BLaER1 (cell line): ENCODE measurements at regions not wholly inside any gene's neighbourhood (a gene's known extent, or its start where the extent isn't known, plus 50 kb on each side); places are given as distances from the start of the nearest gene placed in this dataset.

Experiments
- H3K27ac ChIP-seq: shearing (Covaris generic); formaldehyde crosslinking; 2 replicates; pipeline ENCODE4 v1.8.1; 2022
- H3K27me3 ChIP-seq: shearing (Covaris generic); formaldehyde crosslinking; 2 replicates; pipeline ENCODE4 v1.8.1; 2022
- H3K36me3 ChIP-seq: shearing (Covaris generic); formaldehyde crosslinking; 2 replicates; pipeline ENCODE4 v1.8.1; 2022
- H3K4me1 ChIP-seq: shearing (Covaris generic); formaldehyde crosslinking; 2 replicates; pipeline ENCODE4 v1.8.1; 2022
- H3K4me2 ChIP-seq: shearing (Covaris generic); formaldehyde crosslinking; 2 replicates; pipeline ENCODE4 v1.8.1; 2022
- H3K4me3 ChIP-seq: shearing (Covaris generic); formaldehyde crosslinking; 2 replicates; pipeline ENCODE4 v1.8.1; 2022
- H3K9ac ChIP-seq: shearing (Covaris generic); formaldehyde crosslinking; 2 replicates; pipeline ENCODE4 v1.8.1; 2022
- H3K9me3 ChIP-seq: shearing (Covaris generic); formaldehyde crosslinking; 2 replicates; pipeline ENCODE4 v1.8.1; 2022
- H4K20me1 ChIP-seq: shearing (Covaris generic); formaldehyde crosslinking; 2 replicates; pipeline ENCODE4 v1.8.1; 2022
- Cebpa-rat ChIP-seq: shearing (Covaris generic); IDR thresholded peaks from 2 replicates; pipeline ENCODE4 v1.8.1; 2022

DNA sequence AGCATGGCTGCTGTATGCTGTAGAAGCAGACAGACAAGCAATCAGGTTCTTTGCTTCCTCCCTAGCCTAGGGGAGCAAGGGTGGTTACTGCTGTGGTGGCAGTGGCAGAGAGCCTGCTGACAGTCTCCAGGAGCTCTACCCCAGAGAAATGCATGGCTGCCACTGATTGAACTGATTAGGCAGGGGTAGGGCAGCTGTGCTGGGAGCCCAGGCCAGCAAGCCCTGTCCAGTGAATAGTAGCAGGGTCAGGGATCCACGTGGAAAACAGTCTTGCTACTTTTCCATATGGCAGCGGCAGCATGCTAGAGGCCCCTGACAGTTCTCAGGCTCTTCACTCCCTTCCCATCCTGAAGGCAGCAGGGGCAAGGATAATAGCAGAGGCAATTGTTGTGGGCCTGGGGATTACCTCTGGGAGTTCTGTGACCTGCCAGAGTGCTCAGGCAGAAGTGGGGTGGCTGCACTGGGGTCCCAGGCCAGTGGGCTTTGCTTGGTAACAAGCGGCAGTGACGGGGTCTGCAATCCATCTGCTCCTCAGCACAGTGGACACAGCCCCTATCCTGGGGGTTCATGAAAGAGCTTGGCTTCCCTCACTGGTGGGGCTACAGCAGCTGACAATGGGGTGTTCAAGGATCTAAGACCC is 558.8 kb upstream of the GHITM start:
- TF ChIP-seq Cebpa-rat = no peak
- no peaks in the 10 kb centered on the region for H3K36me3 ChIP-seq
- no peak overlapping the region for H3K4me2 ChIP-seq
- no peaks in the 10 kb centered on the region for H4K20me1 ChIP-seq
- H3K4me1 ChIP-seq = no peaks in the 10 kb centered on the region
- no peak overlapping the region for H3K9ac ChIP-seq
- H3K9me3 ChIP-seq = peaks cover 8% of the 10 kb centered on the region; the same call in 1 of the 2 replicates
- no peak overlapping the region for H3K27ac ChIP-seq
- H3K4me3 ChIP-seq = no peak overlapping the region
- no peaks in the 10 kb centered on the region for H3K27me3 ChIP-seq

DNA sequence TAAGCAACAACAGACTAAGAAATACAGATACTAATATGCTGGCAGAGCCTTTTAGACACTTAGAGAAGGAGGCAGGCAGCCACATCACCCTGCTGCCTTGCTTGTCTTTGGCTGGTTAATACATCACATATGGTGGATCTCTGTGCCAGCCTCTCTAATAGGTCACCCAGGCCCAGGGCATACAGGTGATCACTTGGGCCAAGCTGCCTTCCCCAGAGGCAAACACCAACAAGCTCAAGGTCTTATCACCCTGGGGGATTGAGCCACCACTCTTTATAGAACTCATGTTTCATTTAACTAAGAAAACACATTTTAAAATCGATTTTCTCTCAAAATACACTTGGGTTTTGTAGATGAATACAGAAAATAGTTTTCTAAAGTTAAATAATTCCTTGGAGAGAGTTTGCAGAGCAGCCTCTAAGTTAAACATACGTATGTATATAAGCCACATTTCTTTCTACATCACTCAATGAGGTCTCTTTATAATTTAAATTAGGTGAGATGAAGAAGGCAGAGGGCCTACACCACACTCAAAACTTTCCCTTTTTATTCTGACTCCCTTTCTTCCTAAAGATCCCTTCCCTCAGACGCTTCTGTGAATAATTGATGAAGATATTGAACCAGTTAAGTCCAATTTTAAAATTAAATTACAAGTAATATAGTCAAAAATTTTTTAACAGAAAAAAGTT is 556.8 kb upstream of the GHITM start:
- H3K36me3 ChIP-seq = no peaks in the 10 kb centered on the region
- TF ChIP-seq Cebpa-rat = no peak
- H3K27me3 ChIP-seq = no peaks in the 10 kb centered on the region
- H3K9ac ChIP-seq = no peak overlapping the region
- no peak overlapping the region for H3K4me2 ChIP-seq
- H3K27ac ChIP-seq = no peak overlapping the region
- H3K9me3 ChIP-seq = peaks cover 2% of the 10 kb centered on the region; the same call in 1 of the 2 replicates
- H3K4me3 ChIP-seq = no peak overlapping the region
- H3K4me1 ChIP-seq = no peaks in the 10 kb centered on the region
- H4K20me1 ChIP-seq = no peaks in the 10 kb centered on the region

DNA sequence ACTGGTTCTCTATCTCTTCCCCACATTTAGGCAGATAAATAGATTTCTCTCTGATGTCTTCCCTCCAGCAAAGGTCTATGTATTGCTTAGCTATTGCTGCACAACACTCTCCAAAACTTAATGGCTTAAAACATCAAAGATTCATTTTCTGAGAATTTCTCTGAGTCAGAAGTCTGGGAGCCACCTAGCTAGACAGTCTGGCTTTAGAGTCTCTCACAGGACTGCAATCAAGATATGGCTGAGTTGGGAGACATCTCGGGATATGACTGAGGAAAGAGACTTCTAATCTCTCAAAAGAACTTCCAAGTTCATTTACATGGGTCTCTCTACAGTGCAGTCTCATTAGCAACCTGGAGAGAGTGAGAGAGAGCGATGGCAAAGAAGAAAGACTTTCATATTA is 553.6 kb upstream of the GHITM start:
- Histone ChIP-seq H3K27me3 (no peaks in the 10 kb centered on the region), H3K36me3 (no peaks in the 10 kb centered on the region), H3K4me3 (no peak overlapping the region), H3K27ac (no peak overlapping the region), H3K4me1 (no peaks in the 10 kb centered on the region), H3K9ac (no peak overlapping the region), H3K4me2 (no peak overlapping the region), H3K9me3 (no peaks in the 10 kb centered on the region), H4K20me1 (no peaks in the 10 kb centered on the region)
- TF ChIP-seq Cebpa-rat = no peak

DNA sequence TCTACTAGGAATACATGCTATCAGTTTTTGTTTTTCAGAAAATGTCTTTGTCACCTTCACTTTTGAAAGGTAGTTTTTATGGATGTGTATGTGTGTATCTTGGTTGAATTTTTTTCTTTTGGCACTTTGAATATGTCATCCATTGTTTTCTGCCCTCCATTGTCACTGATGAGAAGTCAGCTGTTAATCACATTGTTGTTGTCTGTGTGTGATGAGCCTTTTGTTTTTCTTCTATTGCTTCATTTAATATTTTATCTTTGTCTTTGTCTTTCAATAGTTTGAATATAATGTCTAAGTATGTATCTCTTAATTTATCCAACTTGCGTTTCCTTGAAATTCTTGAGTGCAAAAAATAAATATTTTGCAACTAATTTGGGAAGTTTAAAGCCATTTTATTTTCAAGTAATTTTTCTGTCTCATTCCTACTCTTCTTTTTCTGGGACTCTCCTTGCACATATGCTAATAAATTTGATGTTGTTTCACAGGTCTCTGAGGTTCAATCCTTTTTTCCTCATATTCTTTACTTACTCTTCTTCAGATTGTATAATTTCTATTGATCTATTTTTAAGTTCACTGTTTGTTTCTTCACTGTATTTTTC is 546.9 kb upstream of the GHITM start:
- no peak for TF ChIP-seq Cebpa-rat
- Histone ChIP-seq H3K4me1 (no peaks in the 10 kb centered on the region), H3K9me3 (peaks cover 12% of the 10 kb centered on the region)

DNA sequence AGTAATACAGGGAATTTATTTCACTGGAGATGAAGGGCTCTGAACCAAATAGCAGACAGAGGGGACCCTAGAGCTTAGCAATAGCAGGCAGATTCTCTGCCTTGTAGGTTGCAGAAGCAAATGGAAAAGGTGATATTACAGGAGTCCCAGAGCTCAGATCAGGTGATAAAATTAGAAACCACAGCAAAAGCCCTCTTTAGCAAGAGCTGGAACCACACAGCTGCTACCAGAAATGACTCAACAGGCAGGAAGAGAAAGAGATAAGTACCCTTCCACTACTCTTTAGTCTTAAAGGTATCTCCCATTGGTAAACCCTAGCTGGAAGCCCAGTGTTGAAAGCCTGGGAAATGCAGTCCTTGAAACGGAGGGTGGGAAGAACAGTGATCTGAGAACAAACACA is 535.6 kb upstream of the GHITM start:
- no peak overlapping the region for H3K4me3 ChIP-seq
- H3K4me2 ChIP-seq = no peak overlapping the region
- no peaks in the 10 kb centered on the region for H3K4me1 ChIP-seq
- no peak overlapping the region for H3K9ac ChIP-seq
- H3K36me3 ChIP-seq = no peaks in the 10 kb centered on the region
- H3K27me3 ChIP-seq = no peaks in the 10 kb centered on the region
- TF ChIP-seq Cebpa-rat = no peak
- no peaks in the 10 kb centered on the region for H4K20me1 ChIP-seq
- H3K27ac ChIP-seq = no peak overlapping the region
- H3K9me3 ChIP-seq = no peaks in the 10 kb centered on the region

More for the DNA sequence above, 546.9 kb upstream of the GHITM start:
- H3K36me3 ChIP-seq = no peaks in the 10 kb centered on the region
- H3K4me2 ChIP-seq = no peak overlapping the region
- H3K9ac ChIP-seq = no peak overlapping the region
- H4K20me1 ChIP-seq = no peaks in the 10 kb centered on the region
- H3K4me3 ChIP-seq = no peak overlapping the region
- H3K27ac ChIP-seq = no peak overlapping the region
- no peaks in the 10 kb centered on the region for H3K27me3 ChIP-seq

DNA sequence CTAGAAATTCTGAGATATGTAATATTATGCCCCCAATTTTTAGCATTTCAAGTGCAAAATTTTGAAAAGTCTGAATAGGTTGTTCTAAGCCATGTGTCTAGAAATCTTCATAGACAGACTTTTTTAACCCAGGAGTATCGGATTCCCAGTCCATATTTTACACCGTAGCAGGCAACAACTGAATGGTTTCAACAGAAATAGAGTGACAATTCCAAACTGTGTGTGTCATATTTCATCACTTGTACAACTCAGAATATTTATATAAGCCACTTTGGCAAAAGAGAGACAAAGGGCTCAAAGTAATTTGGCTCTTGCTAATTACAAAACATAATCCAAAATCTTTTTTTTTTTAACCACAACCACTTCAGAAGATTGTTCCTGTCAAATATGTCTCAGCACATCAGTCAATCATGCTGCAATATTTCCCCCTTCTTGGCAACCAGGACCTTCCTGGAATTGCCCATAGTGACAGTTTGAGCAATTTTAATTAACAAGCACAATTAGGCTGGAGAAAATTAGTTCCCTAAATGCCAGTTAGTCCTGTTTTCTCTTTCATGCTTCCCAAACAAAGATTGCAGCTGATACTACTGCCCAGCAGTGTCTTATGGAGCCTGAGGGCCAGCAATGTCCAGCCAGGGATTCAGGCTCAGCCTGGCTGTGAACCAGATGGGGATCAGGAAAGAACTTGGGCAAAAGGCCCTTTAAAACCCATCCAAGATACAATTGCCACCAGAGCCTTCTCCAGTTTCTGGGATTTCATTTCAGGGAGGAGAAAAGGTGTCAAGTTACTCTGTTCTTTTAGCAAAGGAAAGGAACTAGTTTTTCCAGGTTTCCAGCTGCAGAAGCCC is 533.3 kb upstream of the GHITM start:
- Histone ChIP-seq H3K27ac (no peak overlapping the region), H3K36me3 (no peaks in the 10 kb centered on the region), H3K4me2 (no peak overlapping the region), H4K20me1 (no peaks in the 10 kb centered on the region), H3K27me3 (no peaks in the 10 kb centered on the region), H3K4me1 (no peaks in the 10 kb centered on the region), H3K9ac (no peak overlapping the region), H3K9me3 (no peaks in the 10 kb centered on the region), H3K4me3 (no peak overlapping the region)
- no peak for TF ChIP-seq Cebpa-rat

DNA sequence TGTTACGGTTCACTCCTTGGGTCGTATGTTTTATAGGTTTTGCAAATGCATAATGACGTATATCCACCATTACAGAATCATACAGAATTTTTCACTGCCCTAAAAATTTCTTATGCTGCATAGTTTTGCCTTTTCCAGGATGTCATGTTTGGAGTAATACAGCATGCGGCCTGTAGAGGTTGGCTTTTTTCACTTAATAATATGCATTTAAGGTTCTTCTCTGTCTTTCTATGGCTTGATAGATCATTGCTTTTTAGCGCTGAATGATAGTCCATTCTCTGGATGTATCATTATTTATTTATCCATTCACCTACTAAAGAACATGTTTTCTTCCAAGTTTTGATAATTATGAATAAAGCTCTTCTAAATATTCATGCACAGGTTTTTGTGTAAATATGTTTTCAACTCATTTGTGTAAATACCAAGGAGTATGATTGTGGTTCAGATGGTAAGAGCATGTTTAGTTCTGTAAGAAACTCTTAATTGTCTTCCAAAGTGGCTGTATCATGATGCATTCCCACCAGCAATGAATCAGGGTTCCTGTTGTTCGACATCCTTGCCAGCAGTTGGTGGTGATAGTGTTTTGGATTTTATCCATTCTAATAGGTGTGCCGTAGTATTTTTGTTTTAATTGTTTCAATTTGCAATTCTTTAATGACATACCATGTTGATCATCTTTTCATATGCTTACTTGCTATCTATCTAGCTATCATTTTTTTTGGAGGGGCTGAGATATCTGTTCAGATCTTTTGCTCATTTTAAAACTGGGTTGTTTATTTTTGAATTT is 531.2 kb upstream of the GHITM start:
- no peak overlapping the region for H3K4me3 ChIP-seq
- no peak overlapping the region for H3K4me2 ChIP-seq
- no peaks in the 10 kb centered on the region for H4K20me1 ChIP-seq
- TF ChIP-seq Cebpa-rat = no peak
- H3K4me1 ChIP-seq = no peaks in the 10 kb centered on the region
- no peak overlapping the region for H3K27ac ChIP-seq
- no peak overlapping the region for H3K9ac ChIP-seq
- H3K9me3 ChIP-seq = no peaks in the 10 kb centered on the region
- H3K36me3 ChIP-seq = no peaks in the 10 kb centered on the region
- no peaks in the 10 kb centered on the region for H3K27me3 ChIP-seq

DNA sequence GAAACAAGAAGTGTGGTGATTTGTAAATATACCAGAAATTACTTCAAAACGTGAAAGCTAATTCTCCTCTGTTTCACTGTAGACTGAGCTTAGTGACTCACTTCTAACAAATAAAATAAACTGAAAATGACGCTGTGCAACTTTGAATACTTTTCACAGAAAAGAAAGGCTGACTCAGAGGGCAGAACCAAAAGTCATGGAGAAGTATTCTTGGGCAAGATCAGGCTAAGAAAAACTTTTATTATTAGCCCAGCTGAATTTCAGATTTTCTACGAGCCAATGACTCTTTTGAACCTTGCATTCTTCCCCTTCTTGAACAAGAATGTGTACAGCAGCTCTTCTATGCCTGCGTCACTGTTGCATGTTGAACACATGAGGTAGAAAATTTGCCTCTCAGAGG is 527.3 kb upstream of the GHITM start:
- H3K4me3 ChIP-seq = no peak overlapping the region
- TF ChIP-seq Cebpa-rat = no peak

DNA sequence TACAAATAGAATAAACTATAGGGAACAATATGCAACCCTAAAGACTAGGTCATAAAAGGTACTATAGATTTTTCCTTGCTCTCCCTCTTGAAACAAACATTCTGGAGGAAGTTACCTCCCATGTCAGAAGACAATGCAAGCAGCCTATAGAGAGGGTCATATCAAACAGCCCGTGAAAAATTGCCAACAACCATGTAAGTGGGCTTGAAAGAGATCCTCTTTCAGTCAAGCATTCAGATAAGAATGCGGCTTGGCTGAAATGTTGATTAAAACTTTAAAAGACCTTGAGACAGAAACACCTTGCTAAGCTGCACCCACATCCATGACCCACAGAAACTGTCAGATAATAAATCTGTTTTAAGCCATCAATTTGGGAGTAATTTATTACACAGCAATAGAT is 526.6 kb upstream of the GHITM start:
- no peak overlapping the region for H3K4me3 ChIP-seq
- no peaks in the 10 kb centered on the region for H3K9me3 ChIP-seq
- H3K4me1 ChIP-seq = no peaks in the 10 kb centered on the region
- no peak overlapping the region for H3K4me2 ChIP-seq
- H3K36me3 ChIP-seq = no peaks in the 10 kb centered on the region
- H4K20me1 ChIP-seq = no peaks in the 10 kb centered on the region
- no peak overlapping the region for H3K9ac ChIP-seq
- no peaks in the 10 kb centered on the region for H3K27me3 ChIP-seq
- no peak overlapping the region for H3K27ac ChIP-seq
- no peak for TF ChIP-seq Cebpa-rat

More for the DNA sequence above, 527.3 kb upstream of the GHITM start:
- H4K20me1 ChIP-seq = no peaks in the 10 kb centered on the region
- no peak overlapping the region for H3K27ac ChIP-seq
- no peaks in the 10 kb centered on the region for H3K36me3 ChIP-seq
- H3K4me2 ChIP-seq = no peak overlapping the region
- H3K4me1 ChIP-seq = no peaks in the 10 kb centered on the region
- H3K9me3 ChIP-seq = no peaks in the 10 kb centered on the region
- no peaks in the 10 kb centered on the region for H3K27me3 ChIP-seq
- H3K9ac ChIP-seq = no peak overlapping the region
